GM23338 (cell line): ENCODE measurements at regions not wholly inside any gene's neighbourhood (a gene's known extent, or its start where the extent isn't known, plus 50 kb on each side); places are given as distances from the start of the nearest gene placed in this dataset.

Source experiments
- ATAC-seq: fragments of 200-7000 bp; cut with Tn5 transposase; 3 replicates; pipeline ENCODE4 v1.9.1; 2020
- DNase-seq: peaks from one replicate; pipeline ENCODE4 v3.0.0-alpha.2; 2015; ENCODE audit warnings: low spot score
- H2AFZ ChIP-seq: fragments of 200-600 bp; sonication (generic); 2 replicates; pipeline ENCODE4 v1.8.0; 2016; ENCODE audit warnings: antibody characterized with exemption, mild to moderate bottlenecking, moderate library complexity
- H3F3A ChIP-seq: fragments of 200-600 bp; sonication (generic); replicated peaks from 2 replicates; pipeline ENCODE4 v1.8.0; 2017; ENCODE audit warnings: antibody characterized with exemption, mixed run types, low read depth
- H3K27ac ChIP-seq: fragments of 200-600 bp; sonication (generic); 2 replicates; pipeline ENCODE4 v1.6.1; 2016; ENCODE audit warnings: low read depth
- H3K27me3 ChIP-seq: fragments of 200-600 bp; sonication (generic); 2 replicates; pipeline ENCODE4 v1.8.0; 2016; ENCODE audit warnings: mild to moderate bottlenecking, mixed run types, moderate library complexity; ENCODE audit not compliant: insufficient read depth
- H3K36me3 ChIP-seq: fragments of 200-600 bp; sonication (generic); 2 replicates; pipeline ENCODE4 v1.8.0; 2016; ENCODE audit warnings: mild to moderate bottlenecking; ENCODE audit not compliant: insufficient read depth
- H3K4me1 ChIP-seq: fragments of 200-600 bp; sonication (generic); 2 replicates; pipeline ENCODE4 v1.8.0; 2016; ENCODE audit warnings: mild to moderate bottlenecking, moderate library complexity; ENCODE audit not compliant: insufficient read depth
- H3K4me2 ChIP-seq: fragments of 200-600 bp; sonication (generic); 2 replicates; pipeline ENCODE4 v1.7.1; 2017; ENCODE audit warnings: mixed run types
- H3K4me3 ChIP-seq: fragments of 200-600 bp; sonication (generic); 2 replicates; pipeline ENCODE4 v1.6.1; 2016; ENCODE audit warnings: mixed run types
- H3K79me2 ChIP-seq: fragments of 200-600 bp; sonication (generic); replicated peaks from 2 replicates; pipeline ENCODE4 v1.8.0; 2017; ENCODE audit warnings: mild to moderate bottlenecking; ENCODE audit not compliant: insufficient read depth
- H3K9me2 ChIP-seq: fragments of 200-600 bp; sonication (generic); 2 replicates; pipeline ENCODE4 v1.8.0; 2017; ENCODE audit not compliant: insufficient read depth
- H4K20me1 ChIP-seq: fragments of 200-600 bp; sonication (generic); replicated peaks from 2 replicates; pipeline ENCODE4 v1.8.0; 2017; ENCODE audit warnings: mild to moderate bottlenecking; ENCODE audit not compliant: insufficient read depth
- H3K27ac Mint-ChIP-seq: 2 replicates; pipeline ENCODE4 v1.8.0; 2020; ENCODE audit warnings: inconsistent platforms, mild to moderate bottlenecking, moderate library complexity, mixed read lengths
- H3K27me3 Mint-ChIP-seq: 3 replicates; pipeline ENCODE4 v1.8.0; 2022; ENCODE audit warnings: low read depth, mild to moderate bottlenecking, moderate library complexity, mixed read lengths, inconsistent platforms; ENCODE audit not compliant: insufficient read depth, poor library complexity
- H3K36me3 Mint-ChIP-seq: 3 replicates; pipeline ENCODE4 v1.8.0; 2021; ENCODE audit warnings: low read depth, mild to moderate bottlenecking, inconsistent platforms, moderate library complexity, mixed read lengths
- H3K4me1 Mint-ChIP-seq: 3 replicates; pipeline ENCODE4 v1.8.0; 2020; ENCODE audit warnings: mild to moderate bottlenecking, inconsistent platforms, mixed read lengths
- H3K4me3 Mint-ChIP-seq: 3 replicates; pipeline ENCODE4 v1.8.0; 2021; ENCODE audit warnings: moderate library complexity, mild to moderate bottlenecking, inconsistent platforms, mixed read lengths
- H3K9me3 Mint-ChIP-seq: 3 replicates; pipeline ENCODE4 v1.8.0; 2020; ENCODE audit warnings: moderate library complexity, mild to moderate bottlenecking, inconsistent platforms, mixed read lengths
- CREB1 ChIP-seq: fragments of 250-450 bp; sonication (Bioruptor Pico); IDR thresholded peaks from 2 replicates; pipeline ENCODE4 v1.5.0; 2020; ENCODE audit warnings: low read depth, mild to moderate bottlenecking, moderate library complexity
- CTCF ChIP-seq, 2 experiments: fragments of 200-600 bp in 1 of 2; sonication (generic) in 1 of 2; conservative IDR thresholded peaks; 2 replicates each; pipeline versions ENCODE4 v1.5.1 to v1.6.1; 2016 to 2017; ENCODE audit warnings: antibody characterized with exemption in 2 of 2, low read depth in 2 of 2, mild to moderate bottlenecking in 2 of 2, moderate library complexity in 1 of 2
- ETS1 ChIP-seq: IDR thresholded peaks from 2 replicates; pipeline ENCODE4 v1.6.1; 2016; ENCODE audit warnings: antibody characterized with exemption
- EZH2 ChIP-seq: fragments of 200-600 bp; sonication (generic); IDR thresholded peaks from one replicate; pipeline ENCODE4 v1.8.0; 2017; ENCODE audit warnings: antibody characterized with exemption, mild to moderate bottlenecking, low read depth; ENCODE audit not compliant: unreplicated experiment
- EZH2phosphoT487 ChIP-seq: fragments of 200-600 bp; sonication (generic); IDR thresholded peaks from one replicate; pipeline ENCODE4 v1.8.1; 2018; ENCODE audit warnings: antibody characterized with exemption; ENCODE audit not compliant: unreplicated experiment
- JUNB ChIP-seq: IDR thresholded peaks from one replicate; pipeline ENCODE4 v1.6.1; 2016; ENCODE audit warnings: antibody characterized with exemption; ENCODE audit not compliant: unreplicated experiment
- NANOG ChIP-seq: IDR thresholded peaks from 2 replicates; pipeline ENCODE4 v1.6.1; 2016; ENCODE audit warnings: antibody characterized with exemption, borderline replicate concordance
- POLR2AphosphoS5 ChIP-seq: IDR thresholded peaks from 2 replicates; pipeline ENCODE4 v1.6.1; 2016; ENCODE audit warnings: antibody characterized with exemption, low read depth
- REST ChIP-seq: IDR thresholded peaks from one replicate; pipeline ENCODE4 v1.6.1; 2018; ENCODE audit warnings: antibody characterized with exemption; ENCODE audit not compliant: unreplicated experiment
- STAT1 ChIP-seq: IDR thresholded peaks from one replicate; pipeline ENCODE4 v1.6.1; 2016; ENCODE audit warnings: antibody characterized with exemption; ENCODE audit not compliant: unreplicated experiment
- ZNF114 ChIP-seq: fragments of 250-450 bp; sonication (Bioruptor Pico); IDR thresholded peaks from 2 replicates; pipeline ENCODE4 v1.5.0; 2020; ENCODE audit warnings: mild to moderate bottlenecking, moderate library complexity
- ZNF331 ChIP-seq: fragments of 250-450 bp; sonication (Bioruptor Pico); IDR thresholded peaks from 2 replicates; pipeline ENCODE4 v1.5.0; 2020; ENCODE audit warnings: low read depth, mild to moderate bottlenecking, moderate library complexity
- ZNF462 ChIP-seq: fragments of 250-450 bp; sonication (Bioruptor Pico); IDR thresholded peaks from 2 replicates; pipeline ENCODE4 v1.5.0; 2020; ENCODE audit warnings: mild to moderate bottlenecking, moderate library complexity

- Histone ChIP-seq H3K4me2 (no peak overlapping the region), H3K9me2 (no peaks in the 10 kb centered on the region), H3K36me3 (no peaks in the 10 kb centered on the region), H2AFZ (no peak overlapping the region), H3K4me3 (no peak overlapping the region), H3K4me1 (peaks cover 7% of the 10 kb centered on the region), H3K27ac (no peak overlapping the region), H3F3A (no peaks in the 10 kb centered on the region), H4K20me1 (no peaks in the 10 kb centered on the region), H3K27me3 (no peaks in the 10 kb centered on the region), H3K79me2 (no peaks in the 10 kb centered on the region)
- DNase-seq = no peak
- H3K36me3 Mint-ChIP-seq = peaks cover 10% of the 10 kb centered on the region; the same call in 2 of the 3 replicates
- no peaks in the 10 kb centered on the region for H3K27me3 Mint-ChIP-seq
- TF ChIP-seq EZH2phosphoT487 (no peak), JUNB (no peak), NANOG (no peak), POLR2AphosphoS5 (no peak), ZNF114 (CRISPR knock-in tag) (no peak), EZH2 (no peak), ZNF331 (CRISPR knock-in tag) (no peak), STAT1 (no peak), ZNF462 (CRISPR knock-in tag) (no peak), REST (no peak), CREB1 (CRISPR knock-in tag) (no peak), ETS1 (no peak), CTCF (conservative IDR thresholded peaks at IDR 0.05; ENCODE audit: low read depth in 2 of 2) (no peak)
- ATAC-seq = no peak
- peaks cover 8% of the 10 kb centered on the region; the same call in 2 of the 3 replicates for H3K9me3 Mint-ChIP-seq
- H3K27ac Mint-ChIP-seq = no peak overlapping the region
- H3K4me3 Mint-ChIP-seq = no peak overlapping the region
- peaks cover 16% of the 10 kb centered on the region; the same call in 2 of the 3 replicates for H3K4me1 Mint-ChIP-seq
Observed at GRCh38 chr12:78797196-78797931, 67.2 kb upstream of the SYT1 start.
